GM21737 (cell line): ENCODE measurements at regions not wholly inside any gene's neighbourhood (a gene's known extent, or its start where the extent isn't known, plus 50 kb on each side); places are given as distances from the start of the nearest gene placed in this dataset.
"Not testable (repeated sequence)": the region's sequence is repeated elsewhere in the genome, so short reads cannot be mapped to it uniquely, and the experiment has no call there.

Source experiments
- ATAC-seq: cut with Tn5 transposase; IDR thresholded peaks from one replicate; pipeline ENCODE4 v1.9.1; 2021; ENCODE audit warnings: mild to moderate bottlenecking, moderate library complexity; ENCODE audit not compliant: unreplicated experiment

DNA sequence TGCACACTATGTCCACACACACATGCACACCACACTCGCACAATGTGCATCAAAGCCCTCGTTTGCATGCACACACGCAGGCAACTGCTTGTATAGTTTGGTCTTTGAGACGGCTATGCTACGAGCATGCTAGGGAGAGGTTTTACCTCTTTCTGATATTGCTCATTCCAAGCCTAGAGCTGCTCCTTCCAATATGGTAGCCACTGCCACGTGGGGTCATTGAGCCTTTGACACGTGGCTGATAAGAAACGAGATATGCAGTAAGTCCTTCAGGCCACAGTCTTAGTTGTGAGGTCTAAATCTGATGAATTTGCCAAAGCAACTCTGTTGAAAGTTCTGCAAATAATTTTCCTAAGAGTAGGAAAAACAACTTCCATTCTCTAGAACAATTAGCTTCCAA lies 204.4 kb downstream of the KLF6 start:
- ATAC-seq, result no peak

DNA sequence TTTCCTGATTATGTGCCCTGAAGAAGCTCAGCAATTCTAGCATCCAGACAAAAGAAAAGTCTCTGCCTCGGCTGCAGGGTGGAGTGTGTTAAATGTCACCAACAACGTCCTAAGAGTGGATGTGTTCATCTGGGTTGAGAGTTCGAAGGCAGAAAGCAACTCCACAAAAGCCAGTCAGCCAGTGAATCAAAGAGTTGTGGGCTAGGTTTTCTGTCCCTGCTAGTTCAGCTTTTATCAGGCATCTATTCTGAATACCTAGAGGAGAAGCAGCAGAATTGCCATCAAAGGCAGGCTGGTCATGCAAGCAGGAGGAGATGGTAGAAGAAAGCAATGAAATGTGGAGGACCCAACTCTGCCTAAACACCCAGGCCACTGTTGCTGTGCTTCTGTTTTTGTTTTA lies 205.2 kb downstream of the KLF6 start:
- no peak for ATAC-seq

GRCh38 chr10:3578682-3579081 lies 206.3 kb downstream of the KLF6 start:
- ATAC-seq, result no peak

- no peak for ATAC-seq
These were observed 206.8 kb downstream of the KLF6 start for GRCh38 chr10:3578159-3578558.

GRCh38 chr10:3574451-3574850 lies 210.6 kb downstream of the KLF6 start:
- no peak for ATAC-seq

GRCh38 chr10:3573498-3573897 lies 211.5 kb downstream of the KLF6 start:
- ATAC-seq, result no peak

GRCh38 chr10:3571310-3571825 lies 213.6 kb downstream of the KLF6 start:
- ATAC-seq, result no peak

- no peak for ATAC-seq
These were observed 214.1 kb downstream of the KLF6 start for GRCh38 chr10:3570855-3571266.

- ATAC-seq, result no peak
These were observed 214.8 kb downstream of the KLF6 start for GRCh38 chr10:3570131-3570729.

- no peak for ATAC-seq
These were observed 216.0 kb downstream of the KLF6 start for GRCh38 chr10:3568983-3569382.

DNA sequence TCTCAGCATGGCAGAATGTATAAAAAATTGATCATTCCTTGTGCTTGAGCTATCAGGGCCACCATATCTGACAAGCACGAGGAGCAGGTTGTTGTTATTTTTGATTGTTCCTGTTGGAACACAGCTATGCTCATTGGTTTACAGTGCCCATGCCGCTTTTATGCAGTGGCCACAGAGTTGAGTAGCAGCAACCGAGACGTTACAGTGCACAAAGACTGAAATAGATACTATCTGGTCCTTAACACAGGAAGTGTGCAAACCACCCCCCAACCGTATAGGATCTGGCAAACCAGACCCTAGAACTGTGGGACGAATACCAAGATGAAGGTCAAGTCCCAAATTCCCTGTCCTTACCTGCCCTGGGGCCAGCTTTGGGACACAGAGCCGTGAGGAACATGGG lies 216.6 kb downstream of the KLF6 start:
- ATAC-seq, result no peak

DNA sequence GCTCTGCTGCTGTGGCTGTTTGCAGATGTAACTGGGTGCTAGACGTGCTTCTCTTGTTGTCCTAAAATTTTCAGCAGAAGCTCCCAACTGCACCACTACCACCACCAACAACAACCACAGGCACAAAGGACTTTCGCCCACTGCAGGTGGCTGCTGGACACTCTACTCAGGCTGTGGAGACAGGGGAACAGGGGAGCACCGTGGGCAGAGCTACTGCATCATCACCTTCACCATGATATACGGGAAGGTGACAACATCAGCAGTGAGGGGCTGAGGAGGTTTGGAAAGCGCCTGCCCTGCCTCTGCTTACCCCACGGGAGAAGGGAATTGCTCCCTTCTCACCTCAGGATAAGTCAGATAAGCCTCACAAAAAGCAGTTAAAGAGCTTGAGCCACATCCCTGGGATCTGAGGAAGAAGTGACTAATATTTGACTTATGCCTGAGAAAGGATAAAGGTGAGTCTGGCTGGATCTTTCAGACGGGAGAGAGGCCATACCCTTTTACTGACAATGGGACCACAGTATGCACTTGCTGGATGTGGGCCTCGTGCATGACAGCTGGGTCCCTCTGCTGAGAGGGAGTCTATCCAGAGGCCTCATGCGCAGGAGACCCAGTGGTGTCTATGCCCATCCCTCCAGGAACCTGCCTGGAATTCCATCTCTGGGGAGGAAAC lies 217.6 kb downstream of the KLF6 start:
- no peak for ATAC-seq

DNA sequence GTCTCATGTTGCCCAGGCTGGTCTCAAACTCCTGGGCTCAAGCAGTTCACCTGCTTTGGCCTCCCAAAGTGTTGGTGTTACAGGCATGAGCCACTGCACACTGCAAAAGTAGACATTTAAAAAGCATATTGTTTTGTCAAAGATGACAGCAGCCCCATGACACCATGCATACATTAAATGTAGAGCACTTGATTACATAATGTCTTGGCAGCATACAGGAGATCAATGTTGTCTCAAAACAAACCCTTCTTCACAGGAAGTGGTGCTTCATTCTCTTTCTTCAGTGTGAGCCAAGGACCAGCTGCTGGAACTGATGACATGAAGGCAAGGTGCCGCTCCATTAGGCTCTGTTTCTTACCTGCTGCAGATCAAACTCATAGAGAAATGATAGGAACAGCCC lies 218.4 kb downstream of the KLF6 start:
- ATAC-seq, result no peak

DNA sequence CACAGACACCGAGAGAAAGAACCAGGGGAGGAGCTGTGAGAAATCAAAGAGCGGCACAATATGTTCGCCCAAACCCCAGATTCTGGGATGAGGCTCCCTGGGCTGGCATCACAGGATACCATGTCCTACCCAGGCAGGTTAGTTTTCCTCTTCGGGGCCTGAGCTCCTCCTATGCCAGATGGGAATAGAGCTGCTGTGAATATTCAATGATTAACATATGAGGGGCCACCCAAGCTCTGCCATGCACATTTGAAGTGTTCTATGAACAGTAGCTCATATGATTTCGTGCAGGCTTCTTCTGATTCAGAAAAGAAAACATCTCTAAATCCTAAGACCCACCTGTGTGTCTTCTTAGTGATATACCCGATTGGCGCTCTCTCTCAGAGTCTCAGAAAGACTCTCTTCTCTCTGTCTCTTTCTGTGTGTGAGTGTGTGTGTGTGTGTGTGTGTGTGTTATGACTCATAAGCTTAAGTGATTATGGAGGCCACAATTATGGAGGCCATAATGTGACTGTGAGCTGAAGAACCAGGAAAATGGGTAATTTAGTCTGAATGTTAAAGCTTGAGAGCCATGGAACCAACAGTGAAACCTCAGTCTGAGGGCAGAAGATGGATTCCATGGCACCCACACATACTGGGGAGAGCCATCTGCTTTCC lies 220.5 kb downstream of the KLF6 start:
- ATAC-seq, result no peak

- ATAC-seq, result no peak
These were observed 221.7 kb downstream of the KLF6 start for GRCh38 chr10:3563298-3563697.

GRCh38 chr10:3560628-3561027 lies 224.4 kb downstream of the KLF6 start:
- not testable (repeated sequence) for ATAC-seq

GRCh38 chr10:3559527-3559926 lies 225.5 kb downstream of the KLF6 start:
- ATAC-seq, result no peak

- ATAC-seq, result no peak
These were observed 226.0 kb downstream of the KLF6 start for GRCh38 chr10:3559011-3559410.

- not testable (repeated sequence) for ATAC-seq
These were observed 228.6 kb downstream of the KLF6 start for GRCh38 chr10:3556191-3557017.

GRCh38 chr10:3554121-3554522 lies 230.9 kb downstream of the KLF6 start:
- no peak for ATAC-seq

- ATAC-seq, result no peak
These were observed 232.7 kb downstream of the KLF6 start for GRCh38 chr10:3552281-3552680.
